ENCODE measurements at regions not wholly inside any gene's neighbourhood (a gene's known extent, or its start where the extent isn't known, plus 50 kb on each side); places are given as distances from the start of the nearest gene placed in this dataset.

GRCh38 chr3:178202194-178202593 lies 334.0 kb upstream of the KCNMB2 start:
- TF ChIP-seq CTCF (conservative IDR thresholded peaks at IDR 0.05; ENCODE audit: low read depth, low read length) (no peak), EZH2 (IDR thresholded peaks at IDR 0.05; ENCODE audit: borderline replicate concordance, low read depth, low read length, poor library complexity, severe bottlenecking) (no peak)

Data from A673 (cell line).